A673 (cell line): ENCODE measurements at regions not wholly inside any gene's neighbourhood (a gene's known extent, or its start where the extent isn't known, plus 50 kb on each side); places are given as distances from the start of the nearest gene placed in this dataset.

ENCODE experiments used
- BruUV-seq: library from RNA; stranded (reverse); fragments of 400-500 nt; replicated peaks from 2 replicates; lab custom pipeline; 2021; lab: Mats Ljungman, UMichigan
- CTCF ChIA-PET: fragments of 300-600 bp; sonication (Branson Sonifier 250); formaldehyde crosslinking; loops from one replicate; lab custom pipeline; 2022; ENCODE audit warnings: antibody characterized with exemption; lab: Charles Lee
- POLR2A ChIA-PET: fragments of 300-600 bp; sonication (Branson Sonifier 250); formaldehyde crosslinking; loops from one replicate; lab custom pipeline; 2022; ENCODE audit warnings: antibody characterized with exemption; ENCODE audit not compliant: low non-redundant PET; lab: Charles Lee
- DNase-seq: peaks from one replicate; pipeline ENCODE4 v3.0.0-alpha.2; 2015; ENCODE audit warnings: low spot score
- H3K27ac ChIP-seq: fragments of 200-600 bp; sonication (generic); 2 replicates; pipeline ENCODE4 v1.5.1; 2016; ENCODE audit warnings: mixed run types, low read depth, mild to moderate bottlenecking, mixed read lengths, antibody characterized with exemption, low read length; ENCODE audit not compliant: poor library complexity, severe bottlenecking
- H3K27me3 ChIP-seq: fragments of 200-600 bp; sonication (generic); replicated peaks from 2 replicates; pipeline ENCODE4 v1.6.1; 2017; ENCODE audit warnings: mixed run types, low read depth, mild to moderate bottlenecking, mixed read lengths, antibody characterized with exemption, low read length; ENCODE audit not compliant: insufficient read depth, poor library complexity
- H3K36me3 ChIP-seq: fragments of 200-600 bp; sonication (generic); 2 replicates; pipeline ENCODE4 v1.6.1; 2016; ENCODE audit warnings: mixed run types, mild to moderate bottlenecking, mixed read lengths, antibody characterized with exemption, low read length; ENCODE audit not compliant: insufficient read depth, poor library complexity, severe bottlenecking
- H3K4me1 ChIP-seq: fragments of 200-600 bp; sonication (generic); 2 replicates; pipeline ENCODE4 v1.6.1; 2017; ENCODE audit warnings: mixed run types, mild to moderate bottlenecking, mixed read lengths, antibody characterized with exemption, low read length; ENCODE audit not compliant: insufficient read depth, poor library complexity, severe bottlenecking
- H3K4me3 ChIP-seq: fragments of 200-600 bp; sonication (generic); 2 replicates; pipeline ENCODE4 v1.5.1; 2016; ENCODE audit warnings: low read depth, mixed run types, mild to moderate bottlenecking, mixed read lengths, low read length; ENCODE audit not compliant: poor library complexity, severe bottlenecking
- H3K9me3 ChIP-seq: fragments of 200-600 bp; sonication (generic); 2 replicates; pipeline ENCODE4 v1.6.1; 2016; ENCODE audit warnings: mixed run types, low read depth, mild to moderate bottlenecking, mixed read lengths, antibody characterized with exemption, low read length; ENCODE audit not compliant: poor library complexity, severe bottlenecking
- CTCF ChIP-seq: fragments of 300-800, 200-600 bp; sonication (generic); conservative IDR thresholded peaks from 2 replicates; pipeline ENCODE4 v1.5.1; 2017; ENCODE audit warnings: low read depth, mild to moderate bottlenecking, antibody characterized with exemption, low read length, moderate library complexity, mixed read lengths
- EZH2 ChIP-seq: fragments of 200-600 bp; sonication (generic); IDR thresholded peaks from 2 replicates; pipeline ENCODE4 v1.6.1; 2017; ENCODE audit warnings: borderline replicate concordance, low read depth, mild to moderate bottlenecking, mixed read lengths, antibody characterized with exemption, low read length; ENCODE audit not compliant: poor library complexity, severe bottlenecking
- intact Hi-C: fragments of 100-400 bp; cut with micrococcal nuclease; formaldehyde crosslinking; loops from one replicate; pipeline ENCODE4 v1.10.0; 2022; ENCODE audit not compliant: unreplicated experiment

GRCh38 chr11:81270686-81271085 lies 1463.0 kb downstream of the FAM181B start:
- Histone ChIP-seq H3K27me3 (no peaks in the 10 kb centered on the region), H3K27ac (no peak overlapping the region), H3K36me3 (no peaks in the 10 kb centered on the region), H3K9me3 (no peaks in the 10 kb centered on the region), H3K4me3 (no peak overlapping the region), H3K4me1 (no peaks in the 10 kb centered on the region)
- no TSS peak for BruUV-seq
- POLR2A ChIA-PET = no interaction called here
- intact Hi-C loops = no loop called here
- TF ChIP-seq EZH2 (no peak), CTCF (no peak)
- no peak for DNase-seq
- CTCF ChIA-PET = no interaction called here

DNA sequence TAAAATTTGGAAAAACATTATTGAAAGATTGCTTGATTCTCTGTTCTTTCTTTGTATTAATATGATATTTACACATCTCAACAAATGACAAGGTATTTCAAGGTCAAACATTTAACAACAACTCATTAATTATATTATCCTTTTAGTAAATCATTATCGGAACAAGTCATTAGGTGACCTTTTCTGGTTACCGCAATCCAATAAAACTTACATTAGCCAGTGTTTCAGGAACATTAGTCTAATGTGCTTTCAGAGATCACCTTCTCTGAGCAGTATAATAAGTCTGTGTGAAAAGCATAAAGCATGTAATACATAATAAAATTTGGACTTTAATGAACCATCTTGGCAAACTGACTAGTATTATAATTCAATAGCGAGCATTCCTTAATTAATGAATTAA lies 1466.4 kb downstream of the FAM181B start:
- Histone ChIP-seq H3K4me1 (no peaks in the 10 kb centered on the region), H3K36me3 (no peaks in the 10 kb centered on the region), H3K9me3 (no peaks in the 10 kb centered on the region), H3K27ac (no peak overlapping the region), H3K4me3 (no peak overlapping the region), H3K27me3 (no peaks in the 10 kb centered on the region)
- TF ChIP-seq EZH2 = no peak
- no peak for TF ChIP-seq CTCF
- CTCF ChIA-PET = no interaction called here
- POLR2A ChIA-PET = no interaction called here
- no peak for DNase-seq
- no TSS peak for BruUV-seq
- intact Hi-C loops = no loop called here

GRCh38 chr11:81259471-81259870 lies 1474.2 kb downstream of the FAM181B start:
- TF ChIP-seq EZH2 = no peak
- no peak for TF ChIP-seq CTCF
- Histone ChIP-seq H3K27me3 (no peaks in the 10 kb centered on the region), H3K27ac (no peak overlapping the region), H3K36me3 (no peaks in the 10 kb centered on the region), H3K9me3 (no peaks in the 10 kb centered on the region), H3K4me1 (peaks cover 10% of the 10 kb centered on the region), H3K4me3 (no peak overlapping the region)
- intact Hi-C loops = no loop called here
- ChIA-PET POLR2A (no interaction called here), CTCF (no interaction called here)
- BruUV-seq = no TSS peak
- DNase-seq = no peak
